ENCODE measurements at regions not wholly inside any gene's neighbourhood (a gene's known extent, or its start where the extent isn't known, plus 50 kb on each side); places are given as distances from the start of the nearest gene placed in this dataset.

GRCh38 chr3:6523043-6523442 is 337.9 kb upstream of the GRM7 start:
- DNase-seq: no peak

- no peak for DNase-seq
Observed at GRCh38 chr3:6524479-6524878, 336.4 kb upstream of the GRM7 start.

- no peak for DNase-seq
Observed at GRCh38 chr3:6526321-6526720, 334.6 kb upstream of the GRM7 start.

GRCh38 chr3:6526861-6527260 is 334.1 kb upstream of the GRM7 start:
- peak in 2 of 4 experiments; percentile 1 to 5 for DNase-seq

- no peak for DNase-seq
Observed at GRCh38 chr3:6528951-6529350, 332.0 kb upstream of the GRM7 start.

- no peak for DNase-seq
Observed at GRCh38 chr3:6531153-6531552, 329.8 kb upstream of the GRM7 start.

GRCh38 chr3:6532101-6532500 is 328.8 kb upstream of the GRM7 start:
- DNase-seq: no peak

GRCh38 chr3:6540981-6541380 is 319.9 kb upstream of the GRM7 start:
- DNase-seq: no peak

GRCh38 chr3:6542795-6543194 is 318.1 kb upstream of the GRM7 start:
- DNase-seq: no peak

GRCh38 chr3:6549296-6549695 is 311.6 kb upstream of the GRM7 start:
- DNase-seq: no peak

GRCh38 chr3:6551165-6551564 is 309.8 kb upstream of the GRM7 start:
- DNase-seq: no peak

DNA sequence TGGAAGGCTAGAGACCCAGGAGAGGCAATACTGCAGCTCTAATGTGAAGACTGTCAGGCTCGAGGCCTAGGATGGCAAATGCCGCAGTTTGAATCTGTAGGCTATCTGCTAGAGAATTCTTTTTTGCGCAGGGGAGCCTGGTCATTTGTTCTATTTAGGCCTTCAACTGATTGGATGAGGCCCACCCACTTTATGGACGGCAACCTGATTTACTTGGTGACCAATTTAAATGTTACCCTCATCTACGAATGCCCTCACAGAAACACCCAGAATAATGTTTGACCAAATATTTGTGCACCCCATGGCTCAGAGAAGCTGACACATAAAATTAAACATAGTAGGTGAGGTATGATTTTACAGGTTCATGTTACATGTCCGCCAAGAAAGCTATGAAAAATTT is 300.7 kb upstream of the GRM7 start:
- no peak for DNase-seq

DNA sequence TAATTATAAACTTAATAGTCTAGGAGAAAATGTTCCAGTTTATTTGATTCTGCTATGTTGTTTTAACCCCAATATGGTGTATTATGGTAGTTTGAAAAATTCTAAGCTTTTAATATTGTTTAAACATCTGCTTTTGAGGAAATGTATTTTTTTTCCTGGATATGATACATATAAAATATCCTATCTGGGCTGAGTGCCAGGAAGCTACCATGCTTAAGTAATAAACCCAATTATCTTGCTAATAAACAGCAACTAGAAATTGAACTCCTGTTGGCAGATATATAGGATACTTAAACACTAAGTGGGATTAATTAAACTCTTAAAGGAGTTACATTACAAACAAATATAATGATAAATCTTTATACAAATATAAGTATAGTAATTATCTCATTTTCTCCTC is 293.7 kb upstream of the GRM7 start:
- DNase-seq: no peak

- DNase-seq: no peak
Observed at GRCh38 chr3:6568999-6569493, 291.9 kb upstream of the GRM7 start.

DNA sequence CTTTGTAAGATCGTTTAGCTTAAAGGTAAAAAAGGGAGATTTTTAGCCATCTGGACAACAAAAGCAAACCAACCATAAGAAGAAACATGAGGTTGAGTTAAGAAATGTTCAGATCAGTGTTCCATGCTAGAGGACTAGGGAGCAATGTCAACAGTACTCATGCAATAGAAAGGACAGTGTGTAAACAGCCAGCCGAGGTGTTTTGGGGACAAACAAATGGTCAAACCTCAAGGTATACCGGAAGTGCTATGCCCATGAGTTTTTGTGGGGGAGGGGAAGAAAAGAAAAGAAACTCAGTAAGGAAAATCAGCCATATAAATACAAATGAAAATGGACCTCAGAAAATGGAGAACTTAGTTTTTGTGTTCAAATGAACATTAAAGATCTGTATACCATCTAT is 289.5 kb upstream of the GRM7 start:
- no peak for DNase-seq

GRCh38 chr3:6577584-6577983 is 283.3 kb upstream of the GRM7 start:
- no peak for DNase-seq

- DNase-seq: no peak
Observed at GRCh38 chr3:6578526-6578925, 282.4 kb upstream of the GRM7 start.

- no peak for DNase-seq
Observed at GRCh38 chr3:6580808-6581207, 280.1 kb upstream of the GRM7 start.

- no peak for DNase-seq
Observed at GRCh38 chr3:6585360-6585759, 275.6 kb upstream of the GRM7 start.

GRCh38 chr3:6600237-6600636 is 260.7 kb upstream of the GRM7 start:
- no peak for DNase-seq

DNA sequence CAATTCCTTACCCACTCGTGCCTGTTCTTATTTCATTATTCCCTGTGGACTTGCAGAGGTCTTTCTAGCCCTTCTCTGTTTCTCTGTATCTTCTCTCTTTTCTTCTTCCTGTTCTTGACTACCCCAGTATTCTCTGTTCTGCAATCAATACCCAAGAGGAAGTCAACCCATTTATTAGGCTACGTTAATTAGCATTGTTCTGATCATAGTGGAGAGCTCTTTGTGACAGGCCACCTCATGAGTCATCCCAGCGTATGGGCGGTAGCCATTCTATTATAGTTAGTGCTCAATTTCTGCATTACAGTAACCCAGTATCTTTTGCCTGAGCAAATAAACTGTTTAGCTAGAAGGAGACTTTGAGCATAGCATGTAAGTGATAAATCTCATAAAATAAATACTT is 259.5 kb upstream of the GRM7 start:
- no peak for DNase-seq

GRCh38 chr3:6602329-6602728 is 258.6 kb upstream of the GRM7 start:
- no peak for DNase-seq

- no peak for DNase-seq
Observed at GRCh38 chr3:6605227-6605626, 255.7 kb upstream of the GRM7 start.

- no peak for DNase-seq
Observed at GRCh38 chr3:6608843-6609242, 252.1 kb upstream of the GRM7 start.

- no peak for DNase-seq
Observed at GRCh38 chr3:6612034-6612616, 248.8 kb upstream of the GRM7 start.
